H1 (cell line): ENCODE measurements at regions not wholly inside any gene's neighbourhood (a gene's known extent, or its start where the extent isn't known, plus 50 kb on each side); places are given as distances from the start of the nearest gene placed in this dataset.

Source experiments
- CTCF ChIA-PET: fragments of 300-600 bp; sonication (Branson Sonifier 250); formaldehyde crosslinking; loops from one replicate; lab custom pipeline; 2021; ENCODE audit not compliant: partially characterized antibody; lab: Charles Lee
- POLR2A ChIA-PET: fragments of 300-600 bp; sonication (Branson Sonifier 250); formaldehyde crosslinking; loops from one replicate; lab custom pipeline; 2021; ENCODE audit warnings: inconsistent platforms; ENCODE audit not compliant: partially characterized antibody; lab: Charles Lee
- DNase-seq, 2 experiments: peaks; one replicate each; pipeline versions ENCODE4 v3.0.0 to v3.0.0-alpha.2; 2010 to 2022; ENCODE audit warnings: low spot score in 2 of 2, low read depth in 1 of 2, mixed read lengths in 1 of 2
- FAIRE-seq: peaks from 2 replicates; lab custom pipeline; 2011; peaks lifted over from hg19 to GRCh38; lab: Jason Lieb, UNC
- H2AFZ ChIP-seq: 2 replicates; pipeline ENCODE4 v1.8.1; 2012; ENCODE audit warnings: low read length, inconsistent platforms
- H2AK5ac ChIP-seq: 2 replicates; pipeline ENCODE4 v1.6.1; 2013; ENCODE audit warnings: low read depth, low read length
- H2BK120ac ChIP-seq: replicated peaks from 2 replicates; pipeline ENCODE3; 2013; ENCODE audit warnings: low read depth, low read length, inconsistent platforms
- H2BK12ac ChIP-seq: 2 replicates; pipeline ENCODE4 v1.6.1; 2013; ENCODE audit warnings: low read depth, low read length
- H2BK15ac ChIP-seq: 2 replicates; pipeline ENCODE4 v1.6.1; 2013; ENCODE audit warnings: low read length
- H2BK20ac ChIP-seq: 2 replicates; pipeline ENCODE4 v1.6.1; 2013; ENCODE audit warnings: low read length
- H2BK5ac ChIP-seq: 2 replicates; pipeline ENCODE4 v1.6.1; 2013; ENCODE audit warnings: low read depth, low read length
- H3K14ac ChIP-seq: 2 replicates; pipeline ENCODE4 v1.6.1; 2013; ENCODE audit warnings: inconsistent platforms; ENCODE audit not compliant: insufficient read length
- H3K18ac ChIP-seq: 2 replicates; pipeline ENCODE4 v1.6.1; 2013; ENCODE audit warnings: low read length; ENCODE audit errors: extremely low read depth
- H3K23ac ChIP-seq: 2 replicates; pipeline ENCODE4 v1.6.1; 2013; ENCODE audit warnings: inconsistent platforms; ENCODE audit not compliant: insufficient read length
- H3K23me2 ChIP-seq: 2 replicates; pipeline ENCODE4 v1.6.1; 2013; ENCODE audit warnings: low read depth, low read length
- H3K27ac ChIP-seq: 2 replicates; pipeline ENCODE4 v1.6.1; 2011; ENCODE audit warnings: low read depth, low read length, inconsistent platforms
- H3K27me3 ChIP-seq, 4 experiments: replicated peaks in 1 of 4; 1 replicate in 1 of 4; 2 replicates in 3 of 4; pipeline versions ENCODE4 v1.6.1 to v1.8.1; 2011 to 2013; ENCODE audit warnings: low read length in 3 of 4, mild to moderate bottlenecking in 3 of 4, inconsistent platforms in 2 of 4, mixed read lengths in 2 of 4, moderate library complexity in 1 of 4; ENCODE audit not compliant: control insufficient read depth in 3 of 4, insufficient read depth in 3 of 4; ENCODE audit errors: extremely low read depth in 1 of 4
- H3K36me3 ChIP-seq, 4 experiments: 2 replicates each; pipeline versions ENCODE4 v1.6.1 to v1.8.1; 2011 to 2013; ENCODE audit warnings: mild to moderate bottlenecking in 4 of 4, low read length in 3 of 4, moderate library complexity in 2 of 4, control low read depth in 1 of 4, inconsistent platforms in 1 of 4; ENCODE audit not compliant: insufficient read depth in 4 of 4, control insufficient read depth in 2 of 4
- H3K4ac ChIP-seq: replicated peaks from 2 replicates; pipeline ENCODE3; 2013; ENCODE audit warnings: low read length, low read depth, mixed read lengths, inconsistent platforms; ENCODE audit not compliant: insufficient read length
- H3K4me1 ChIP-seq, 4 experiments: replicated peaks in 1 of 4; 1 replicate in 1 of 4; 2 replicates in 3 of 4; pipeline versions ENCODE4 v1.6.1 to v1.8.1; 2011 to 2013; ENCODE audit warnings: low read length in 3 of 4, inconsistent platforms in 2 of 4, mixed read lengths in 1 of 4; ENCODE audit not compliant: insufficient read depth in 4 of 4, control insufficient read depth in 3 of 4
- H3K4me2 ChIP-seq, 2 experiments: 2 replicates each; pipeline versions ENCODE4 v1.6.1 to v1.8.1; 2011 to 2013; ENCODE audit warnings: low read depth in 2 of 2, low read length in 2 of 2, control low read depth in 1 of 2, inconsistent platforms in 1 of 2, mild to moderate bottlenecking in 1 of 2; ENCODE audit not compliant: insufficient read depth in 1 of 2
- H3K4me3 ChIP-seq, 4 experiments: fragments of 200-600, 300-600 bp in 1 of 4; sonication (generic), shearing (Covaris generic), sonication (Bioruptor Twin) in 1 of 4; 2 replicates each; pipeline versions ENCODE4 v1.5.1 to v1.8.1; 2011 to 2016; ENCODE audit warnings: low read length in 4 of 4, low read depth in 3 of 4, control low read depth in 2 of 4, inconsistent platforms in 2 of 4, mild to moderate bottlenecking in 2 of 4, mixed read lengths in 1 of 4, moderate library complexity in 1 of 4; ENCODE audit not compliant: insufficient read depth in 2 of 4; ENCODE audit errors: extremely low read depth in 1 of 4
- H3K56ac ChIP-seq: replicated peaks from 2 replicates; pipeline ENCODE3; 2013; ENCODE audit warnings: low read depth, mild to moderate bottlenecking, mixed read lengths, low read length, inconsistent platforms; ENCODE audit not compliant: insufficient read length
- H3K79me1 ChIP-seq: 2 replicates; pipeline ENCODE4 v1.6.1; 2013; ENCODE audit warnings: low read depth, low read length, control low read depth
- H3K79me2 ChIP-seq, 2 experiments: 2 replicates each; pipeline versions ENCODE4 v1.6.1 to v1.8.1; 2012 to 2013; ENCODE audit warnings: low read length in 2 of 2, mild to moderate bottlenecking in 2 of 2, inconsistent platforms in 1 of 2; ENCODE audit not compliant: insufficient read depth in 2 of 2, control insufficient read depth in 1 of 2
- H3K9ac ChIP-seq, 4 experiments: replicated peaks in 1 of 4; 1 replicate in 1 of 4; 2 replicates in 3 of 4; pipeline versions ENCODE4 v1.6.1 to v1.8.1; 2011 to 2013; ENCODE audit warnings: low read depth in 3 of 4, low read length in 3 of 4, control low read depth in 2 of 4, mild to moderate bottlenecking in 2 of 4, moderate library complexity in 2 of 4, inconsistent platforms in 1 of 4; ENCODE audit errors: extremely low read depth in 1 of 4
- H3K9me3 ChIP-seq, 2 experiments: 2 replicates each; pipeline versions ENCODE4 v1.6.1 to v1.8.1; 2012 to 2013; ENCODE audit warnings: mild to moderate bottlenecking in 2 of 2, moderate library complexity in 2 of 2, control low read depth in 1 of 2, inconsistent platforms in 1 of 2, low read depth in 1 of 2, low read length in 1 of 2, mixed read lengths in 1 of 2; ENCODE audit not compliant: insufficient read depth in 2 of 2
- H4K20me1 ChIP-seq, 2 experiments: replicated peaks in 1 of 2; 2 replicates each; pipeline versions ENCODE3 to v1.8.1; 2011 to 2013; ENCODE audit warnings: inconsistent platforms in 2 of 2, low read length in 2 of 2, mild to moderate bottlenecking in 1 of 2; ENCODE audit not compliant: insufficient read depth in 2 of 2, control insufficient read depth in 1 of 2
- H4K5ac ChIP-seq: 2 replicates; pipeline ENCODE4 v1.6.1; 2013; ENCODE audit warnings: low read length, low read depth, mixed read lengths, inconsistent platforms; ENCODE audit not compliant: insufficient read length
- H4K8ac ChIP-seq: 2 replicates; pipeline ENCODE4 v1.8.0; 2013; ENCODE audit warnings: mild to moderate bottlenecking, moderate library complexity, low read length, inconsistent platforms; ENCODE audit not compliant: insufficient read depth; ENCODE audit errors: extremely low read depth
- H4K91ac ChIP-seq: replicated peaks from 2 replicates; pipeline ENCODE3; 2013; ENCODE audit warnings: low read length, mixed read lengths, inconsistent platforms; ENCODE audit not compliant: insufficient read length
- ASH2L ChIP-seq: fragments of 200-600, 300-600 bp; sonication (generic); IDR thresholded peaks from one replicate; pipeline ENCODE4 v1.7.1; 2017; ENCODE audit warnings: low read length
- CBX5 ChIP-seq: fragments of 300-800, 300-1000 bp; sonication (generic); IDR thresholded peaks from 2 replicates; pipeline ENCODE4 v1.7.1; 2016; ENCODE audit warnings: antibody characterized with exemption, low read length, low read depth
- CEBPB ChIP-seq: IDR thresholded peaks from 2 replicates; pipeline ENCODE4 v1.6.1; 2012; ENCODE audit warnings: low read depth, low read length
- CHD1 ChIP-seq: IDR thresholded peaks from 2 replicates; pipeline ENCODE4 v1.6.1; 2012; ENCODE audit warnings: low read depth, low read length, improper control_type of control experiment
- CHD2 ChIP-seq: IDR thresholded peaks from 2 replicates; pipeline ENCODE4 v1.6.1; 2012; ENCODE audit warnings: low read length, improper control_type of control experiment
- CREB1 ChIP-seq: IDR thresholded peaks from 2 replicates; pipeline ENCODE4 v1.6.1; 2012; ENCODE audit warnings: inconsistent platforms
- CTCF ChIP-seq, 3 experiments: IDR thresholded peaks; 1 replicate in 2 of 3; 2 replicates in 1 of 3; pipeline versions ENCODE4 v1.5.1 to v1.6.1; 2011; ENCODE audit warnings: low read length in 3 of 3, mild to moderate bottlenecking in 3 of 3, inconsistent platforms in 2 of 3, low read depth in 1 of 3, moderate library complexity in 1 of 3; ENCODE audit not compliant: insufficient read depth in 1 of 3; ENCODE audit errors: control extremely low read depth in 1 of 3
- FOSL1 ChIP-seq: IDR thresholded peaks from 2 replicates; pipeline ENCODE4 v1.6.1; 2011; ENCODE audit warnings: mild to moderate bottlenecking, low read depth, low read length, moderate library complexity; ENCODE audit not compliant: insufficient read depth
- JUND ChIP-seq: IDR thresholded peaks from 2 replicates; pipeline ENCODE4 v1.6.1; 2011; ENCODE audit warnings: mild to moderate bottlenecking, improper control_type of control experiment, low read length
- POLR2AphosphoS5 ChIP-seq: IDR thresholded peaks from 2 replicates; pipeline ENCODE4 v1.6.1; 2011; ENCODE audit warnings: low read depth, low read length
- RAD21 ChIP-seq, 2 experiments: IDR thresholded peaks in 1 of 2; conservative IDR thresholded peaks in 1 of 2; 2 replicates each; pipeline ENCODE4 v1.6.1; 2011; ENCODE audit warnings: low read depth in 2 of 2, low read length in 2 of 2, improper control_type of control experiment in 1 of 2, inconsistent platforms in 1 of 2, mild to moderate bottlenecking in 1 of 2, moderate library complexity in 1 of 2
- RXRA ChIP-seq: IDR thresholded peaks from 2 replicates; pipeline ENCODE4 v1.6.1; 2011; ENCODE audit warnings: low read depth, mild to moderate bottlenecking, low read length, moderate library complexity; ENCODE audit not compliant: insufficient read depth
- SIRT6 ChIP-seq: IDR thresholded peaks from one replicate; pipeline ENCODE4 v1.7.1; 2012; ENCODE audit warnings: low read length, inconsistent platforms
- SP4 ChIP-seq: IDR thresholded peaks from 2 replicates; pipeline ENCODE4 v1.6.1; 2012; ENCODE audit warnings: low read length, inconsistent platforms
- WGBS, 2 experiments: shearing (Covaris generic) in 1 of 2; methylation state at CpG; one replicate each; pipeline versions ENCODE4 v1.1.6 to v1.1.7; 2013 to 2015; ENCODE audit warnings: low lambda C conversion rate in 2 of 2, mixed read lengths in 2 of 2, inconsistent platforms in 1 of 2, low coverage in 1 of 2, missing lambda C conversion rate in 1 of 2; ENCODE audit not compliant: insufficient replicate concordance in 2 of 2, insufficient coverage in 1 of 2, insufficient read length in 1 of 2; ENCODE audit errors: extremely low coverage in 1 of 2, missing lambda C conversion rate in 1 of 2; 5-methylcytosine and 5-hydroxymethylcytosine counted together

GRCh38 chr10:31700181-31700611, 228.4 kb downstream of the ARHGAP12 start:
- 88% methylated on average over 11 of the region's 11 CpGs; no CpG with 5 or more reads in 1 of the 2 experiments for WGBS, 2 experiments
- no peak overlapping the region for H3K56ac ChIP-seq
- H3K14ac ChIP-seq = no peak overlapping the region
- H3K9ac ChIP-seq = no peak overlapping the region
- H2BK20ac ChIP-seq = no peak overlapping the region
- no peak overlapping the region for H2BK12ac ChIP-seq
- H3K79me2 ChIP-seq = no peaks in the 10 kb centered on the region
- no peak overlapping the region for H3K4me2 ChIP-seq
- H4K5ac ChIP-seq = no peak overlapping the region
- no peak overlapping the region for H3K4me3 ChIP-seq
- no peaks in the 10 kb centered on the region for H3K79me1 ChIP-seq
- H4K20me1 ChIP-seq = no peaks in the 10 kb centered on the region
- H3K23me2 ChIP-seq = no peaks in the 10 kb centered on the region
- peaks cover 0 to 9% (median 3%) of the 10 kb centered on the region in 4 experiments; a peak in 6 of 7 replicates for H3K4me1 ChIP-seq
- H3K4ac ChIP-seq = no peak overlapping the region
- ChIA-PET POLR2A (no interaction called here), CTCF (interaction anchor here (1.6 kb wide), 1 partner anchor 9 kb away, joined by 5 read pairs; no protein-coding TSS in a partner anchor)
- no peak overlapping the region for H3K23ac ChIP-seq
- H3K18ac ChIP-seq = no peak overlapping the region
- no peak overlapping the region for H2AK5ac ChIP-seq
- no peaks in the 10 kb centered on the region for H3K27me3 ChIP-seq
- H4K91ac ChIP-seq = no peak overlapping the region
- no peak overlapping the region for H2AFZ ChIP-seq
- no peak overlapping the region for H2BK15ac ChIP-seq
- H2BK120ac ChIP-seq = no peak overlapping the region
- DNase-seq (no peak), FAIRE-seq (no peak)
- no peak overlapping the region for H3K27ac ChIP-seq
- no peaks in the 10 kb centered on the region for H3K36me3 ChIP-seq
- H4K8ac ChIP-seq = no peak overlapping the region
- H3K9me3 ChIP-seq = peaks cover 19 to 22% of the 10 kb centered on the region in 2 experiments
- H2BK5ac ChIP-seq = no peak overlapping the region
- TF ChIP-seq CREB1 = no peak
- TF ChIP-seq CTCF (IDR thresholded peaks at IDR 0.05; ENCODE audit: control extremely low read depth in 1 of 3, insufficient read depth in 1 of 3, low read depth in 1 of 3, low read length in 3 of 3) = no peak
- TF ChIP-seq POLR2AphosphoS5 = no peak
- no peak for TF ChIP-seq RAD21 (IDR thresholded peaks at IDR 0.05 in 1 of 2, conservative IDR thresholded peaks at IDR 0.05 in 1 of 2; ENCODE audit: low read depth in 2 of 2, low read length in 2 of 2)
- no peak for TF ChIP-seq SP4
- TF ChIP-seq CHD2 = no peak
- no peak for TF ChIP-seq ASH2L
- no peak for TF ChIP-seq SIRT6
- no peak for TF ChIP-seq CEBPB
- TF ChIP-seq CHD1 = no peak
- TF ChIP-seq RXRA = no peak
- TF ChIP-seq CBX5 = no peak
- no peak for TF ChIP-seq FOSL1
- no peak for TF ChIP-seq JUND
